ENCODE measurements at regions not wholly inside any gene's neighbourhood (a gene's known extent, or its start where the extent isn't known, plus 50 kb on each side); places are given as distances from the start of the nearest gene placed in this dataset.

DNA sequence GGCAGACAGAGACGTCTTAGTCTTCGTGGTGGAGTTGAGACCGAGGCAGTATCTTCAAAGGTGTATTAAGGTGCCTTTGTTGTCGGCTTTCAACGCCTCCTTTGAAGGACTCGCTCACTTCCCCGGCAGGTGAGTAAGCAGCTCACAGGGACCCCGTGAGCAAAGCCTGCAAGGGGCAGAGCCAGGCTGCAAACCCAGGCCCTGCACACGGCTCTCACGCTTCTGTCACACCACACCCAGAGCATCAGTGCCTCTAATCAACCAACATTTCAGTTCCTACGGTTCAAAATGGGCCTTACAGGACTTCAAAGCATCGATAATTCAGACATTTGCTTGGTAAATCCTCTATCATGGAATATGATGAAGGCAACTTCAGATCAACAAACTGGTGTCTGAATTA lies 64.8 kb upstream of the INSIG1 start:
- Histone ChIP-seq H4K20me1 (ENCODE audit: control insufficient read depth, extremely low read depth, insufficient read depth, low read length) (no peaks in the 10 kb centered on the region), H3K36me3 (ENCODE audit: control insufficient read depth in 2 of 2, extremely low read depth in 1 of 2, insufficient read depth in 2 of 2, low read length in 2 of 2) (no peaks in the 10 kb centered on the region), H3K27ac (ENCODE audit: control insufficient read depth, insufficient read depth, low read length) (no peak overlapping the region), H3K4me2 (ENCODE audit: control insufficient read depth, extremely low read depth, insufficient read depth, low read depth, low read length) (no peak overlapping the region), H3K9me3 (ENCODE audit: control insufficient read depth, low read depth, low read length) (peaks cover 2% of the 10 kb centered on the region), H3K9ac (ENCODE audit: control insufficient read depth, extremely low read depth, insufficient read depth, low read length) (no peak overlapping the region), H3K4me1 (ENCODE audit: control insufficient read depth, extremely low read depth, insufficient read depth, low read length) (no peaks in the 10 kb centered on the region), H3K79me2 (ENCODE audit: control insufficient read depth, insufficient read depth, low read length) (no peaks in the 10 kb centered on the region), H3K27me3 (ENCODE audit: control insufficient read depth, extremely low read depth, insufficient read depth, low read length) (no peaks in the 10 kb centered on the region), H3K9me1 (ENCODE audit: control insufficient read depth, extremely low read depth, insufficient read depth, low read length) (no peaks in the 10 kb centered on the region), H2AFZ (ENCODE audit: control insufficient read depth, low read length) (no peak overlapping the region), H3K4me3 (ENCODE audit: control insufficient read depth in 2 of 3, extremely low read depth in 1 of 3, insufficient read depth in 2 of 3, low read depth in 1 of 3, low read length in 3 of 3) (no peak overlapping the region)
- TF ChIP-seq, protein P1, sequence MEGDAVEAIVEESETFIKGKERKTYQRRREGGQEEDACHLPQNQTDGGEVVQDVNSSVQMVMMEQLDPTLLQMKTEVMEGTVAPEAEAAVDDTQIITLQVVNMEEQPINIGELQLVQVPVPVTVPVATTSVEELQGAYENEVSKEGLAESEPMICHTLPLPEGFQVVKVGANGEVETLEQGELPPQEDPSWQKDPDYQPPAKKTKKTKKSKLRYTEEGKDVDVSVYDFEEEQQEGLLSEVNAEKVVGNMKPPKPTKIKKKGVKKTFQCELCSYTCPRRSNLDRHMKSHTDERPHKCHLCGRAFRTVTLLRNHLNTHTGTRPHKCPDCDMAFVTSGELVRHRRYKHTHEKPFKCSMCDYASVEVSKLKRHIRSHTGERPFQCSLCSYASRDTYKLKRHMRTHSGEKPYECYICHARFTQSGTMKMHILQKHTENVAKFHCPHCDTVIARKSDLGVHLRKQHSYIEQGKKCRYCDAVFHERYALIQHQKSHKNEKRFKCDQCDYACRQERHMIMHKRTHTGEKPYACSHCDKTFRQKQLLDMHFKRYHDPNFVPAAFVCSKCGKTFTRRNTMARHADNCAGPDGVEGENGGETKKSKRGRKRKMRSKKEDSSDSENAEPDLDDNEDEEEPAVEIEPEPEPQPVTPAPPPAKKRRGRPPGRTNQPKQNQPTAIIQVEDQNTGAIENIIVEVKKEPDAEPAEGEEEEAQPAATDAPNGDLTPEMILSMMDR (optimal IDR thresholded peaks at IDR 0.05 in 1 of 3, IDR thresholded peaks at IDR 0.05 in 1 of 3, conservative IDR thresholded peaks at IDR 0.05 in 1 of 3; ENCODE audit: extremely low read depth in 1 of 3, insufficient read depth in 2 of 3, low read length in 3 of 3) = no peak
- TF ChIP-seq EZH2 (IDR thresholded peaks at IDR 0.05; ENCODE audit: low read length) = no peak
- dilution Hi-C loops (cut with MboI; ENCODE audit: extremely low pct_ligation_motif_present, low sequenced_read_pairs) = no loop called here
- FAIRE-seq = no peak
- no peak for DNase-seq (ENCODE audit: low read depth, low spot score)

- Histone ChIP-seq H4K20me1 (ENCODE audit: control insufficient read depth, extremely low read depth, insufficient read depth, low read length) (no peaks in the 10 kb centered on the region), H3K36me3 (ENCODE audit: control insufficient read depth in 2 of 2, extremely low read depth in 1 of 2, insufficient read depth in 2 of 2, low read length in 2 of 2) (no peaks in the 10 kb centered on the region), H3K9ac (ENCODE audit: control insufficient read depth, extremely low read depth, insufficient read depth, low read length) (no peak overlapping the region), H3K4me1 (ENCODE audit: control insufficient read depth, extremely low read depth, insufficient read depth, low read length) (no peaks in the 10 kb centered on the region), H3K27me3 (ENCODE audit: control insufficient read depth, extremely low read depth, insufficient read depth, low read length) (no peaks in the 10 kb centered on the region), H3K4me2 (ENCODE audit: control insufficient read depth, extremely low read depth, insufficient read depth, low read depth, low read length) (no peak overlapping the region), H3K9me1 (ENCODE audit: control insufficient read depth, extremely low read depth, insufficient read depth, low read length) (no peaks in the 10 kb centered on the region), H3K27ac (ENCODE audit: control insufficient read depth, insufficient read depth, low read length) (no peak overlapping the region), H3K79me2 (ENCODE audit: control insufficient read depth, insufficient read depth, low read length) (no peaks in the 10 kb centered on the region), H2AFZ (ENCODE audit: control insufficient read depth, low read length) (no peak overlapping the region), H3K9me3 (ENCODE audit: control insufficient read depth, low read depth, low read length) (peaks cover 2% of the 10 kb centered on the region), H3K4me3 (ENCODE audit: control insufficient read depth in 2 of 3, extremely low read depth in 1 of 3, insufficient read depth in 2 of 3, low read depth in 1 of 3, low read length in 3 of 3) (no peak overlapping the region)
- FAIRE-seq (no peak), DNase-seq (ENCODE audit: low read depth, low spot score) (no peak)
- dilution Hi-C loops (cut with MboI; ENCODE audit: extremely low pct_ligation_motif_present, low sequenced_read_pairs) = no loop called here
- TF ChIP-seq, protein P1 (optimal IDR thresholded peaks at IDR 0.05 in 1 of 3, IDR thresholded peaks at IDR 0.05 in 1 of 3, conservative IDR thresholded peaks at IDR 0.05 in 1 of 3; ENCODE audit: extremely low read depth in 1 of 3, insufficient read depth in 2 of 3, low read length in 3 of 3) = no peak
- TF ChIP-seq EZH2 (IDR thresholded peaks at IDR 0.05; ENCODE audit: low read length) = no peak
Measured at GRCh38 chr7:155233311-155234157, 64.1 kb upstream of the INSIG1 start.

Measured in keratinocyte (primary cell).